ENCODE measurements at regions not wholly inside any gene's neighbourhood (a gene's known extent, or its start where the extent isn't known, plus 50 kb on each side); places are given as distances from the start of the nearest gene placed in this dataset.

DNA sequence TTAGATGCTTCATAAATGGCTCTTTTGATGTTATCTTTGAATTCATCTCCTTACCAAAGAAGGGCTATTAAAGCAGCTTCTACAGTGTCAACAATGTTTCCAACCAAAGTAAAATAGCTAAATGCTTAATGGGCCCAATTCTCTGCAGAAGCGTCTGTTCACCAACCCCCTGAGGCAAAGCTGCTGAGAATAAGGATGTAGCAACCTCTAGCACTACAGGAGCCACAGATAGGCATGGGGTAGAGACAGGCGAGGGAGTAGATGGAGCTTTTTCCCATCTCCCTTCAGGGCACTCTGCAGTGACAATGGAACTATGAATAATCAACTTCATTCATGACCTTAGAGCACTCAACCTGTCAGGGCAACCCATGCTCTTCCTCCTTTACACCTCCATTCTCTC is 134.1 kb downstream of the FZD1 start:
- TF ChIP-seq CTCF (IDR thresholded peaks at IDR 0.05): no peak
- TF ChIP-seq POLR2A (IDR thresholded peaks at IDR 0.05): no peak
- no peak for TF ChIP-seq POLR2AphosphoS5 (IDR thresholded peaks at IDR 0.05)
- TF ChIP-seq EP300 (IDR thresholded peaks at IDR 0.05): no peak

Data from stomach (tissue), 4 donors.